GM12878 (cell line): ENCODE measurements at regions not wholly inside any gene's neighbourhood (a gene's known extent, or its start where the extent isn't known, plus 50 kb on each side); places are given as distances from the start of the nearest gene placed in this dataset.

Experiments
- ATAC-seq: fragments of 200-7000 bp; cut with Tn5 transposase; 3 replicates; pipeline ENCODE4 v1.9.1; 2020; ENCODE audit warnings: mild to moderate bottlenecking, moderate library complexity
- BruUV-seq: library from RNA; stranded (reverse); fragments of 400-500 nt; replicated peaks from 2 replicates; lab custom pipeline; 2021; lab: Mats Ljungman, UMichigan
- CTCF ChIA-PET: fragments of 300-600 bp; sonication (Branson Sonifier 250); formaldehyde crosslinking; extraction: SDS; loops from one replicate; lab custom pipeline; 2021; ENCODE audit warnings: inconsistent platforms; lab: Yijun Ruan, JAX
- POLR2A ChIA-PET: fragments of 350-600 bp; formaldehyde crosslinking; extraction: SDS; loops from one replicate; lab custom pipeline; 2021; ENCODE audit warnings: inconsistent platforms; lab: Charles Lee
- RAD21 ChIA-PET: fragments of 300-600 bp; sonication (Branson Sonifier 250); formaldehyde crosslinking; loops from one replicate; lab custom pipeline; 2023; ENCODE audit warnings: antibody characterized with exemption; ENCODE audit not compliant: unreplicated experiment; lab: Charles Lee
- SMC1A ChIA-PET: fragments of 300-600 bp; sonication (Branson Sonifier 250); formaldehyde crosslinking; loops from one replicate; lab custom pipeline; 2023; ENCODE audit not compliant: unreplicated experiment, uncharacterized antibody; lab: Charles Lee
- DNase-seq: peaks from one replicate; pipeline ENCODE4 v3.0.0-alpha.2; 2011; ENCODE audit warnings: low read depth, low spot score
- FAIRE-seq: peaks from 3 replicates; lab custom pipeline; 2011; peaks lifted over from hg19 to GRCh38; lab: Jason Lieb, UNC
- H2AFZ ChIP-seq: 2 replicates; pipeline ENCODE4 v1.6.0; 2011; ENCODE audit warnings: low read depth, low read length, control low read depth; ENCODE audit not compliant: control insufficient read depth
- H3K27ac ChIP-seq: 2 replicates; pipeline ENCODE4 v1.5.1; 2011; ENCODE audit warnings: control low read depth; ENCODE audit not compliant: control insufficient read depth, insufficient read depth
- H3K27me3 ChIP-seq, 2 experiments: replicated peaks in 1 of 2; 2 replicates each; pipeline versions ENCODE4 v1.6.0 to v1.6.1; 2011; ENCODE audit warnings: low read length in 1 of 2; ENCODE audit not compliant: control insufficient read depth in 2 of 2, insufficient read depth in 2 of 2
- H3K36me3 ChIP-seq, 2 experiments: 2 replicates each; pipeline ENCODE4 v1.5.1; 2011; ENCODE audit warnings: low read length in 1 of 2; ENCODE audit not compliant: control insufficient read depth in 2 of 2, insufficient read depth in 2 of 2
- H3K4me1 ChIP-seq: 2 replicates; pipeline ENCODE4 v1.6.1; 2011; ENCODE audit warnings: mild to moderate bottlenecking, low read length, moderate library complexity, mixed read lengths; ENCODE audit not compliant: control insufficient read depth, insufficient read depth
- H3K4me2 ChIP-seq: 2 replicates; pipeline ENCODE4 v1.6.0; 2011; ENCODE audit warnings: control low read depth; ENCODE audit not compliant: control insufficient read depth, insufficient read depth
- H3K4me3 ChIP-seq: fragments of 200-600 bp; sonication (generic); 2 replicates; pipeline ENCODE4 v1.5.1; 2016
- H3K79me2 ChIP-seq: 2 replicates; pipeline ENCODE4 v1.6.0; 2011; ENCODE audit warnings: low read length; ENCODE audit not compliant: control insufficient read depth, insufficient read depth
- H3K9ac ChIP-seq: 2 replicates; pipeline ENCODE4 v1.8.0; 2011; ENCODE audit warnings: low read length, control low read depth, mixed read lengths; ENCODE audit not compliant: control insufficient read depth, insufficient read depth
- H3K9me3 ChIP-seq: replicated peaks from 3 replicates; pipeline ENCODE4 v1.5.1; 2011; ENCODE audit warnings: mild to moderate bottlenecking, low read length; ENCODE audit not compliant: control insufficient read depth, insufficient read depth
- H4K20me1 ChIP-seq: 2 replicates; pipeline ENCODE4 v1.6.0; 2011; ENCODE audit not compliant: control insufficient read depth, insufficient read depth
- BMI1 ChIP-seq: fragments of 450-650 bp; IDR thresholded peaks from 2 replicates; pipeline ENCODE4 v1.6.1; 2016; ENCODE audit warnings: mild to moderate bottlenecking, moderate library complexity, borderline replicate concordance
- CBFB ChIP-seq: IDR thresholded peaks from 2 replicates; pipeline ENCODE4 v1.6.1; 2016; ENCODE audit warnings: antibody characterized with exemption, low read depth
- DPF2 ChIP-seq: fragments of 450-650 bp; IDR thresholded peaks from 2 replicates; pipeline ENCODE4 v1.6.1; 2017; ENCODE audit warnings: mild to moderate bottlenecking
- ESRRA ChIP-seq: IDR thresholded peaks from 2 replicates; pipeline ENCODE4 v1.6.1; 2012; ENCODE audit warnings: mild to moderate bottlenecking, low read length, improper control_type of control experiment
- FOXK2 ChIP-seq: fragments of 450-650 bp; IDR thresholded peaks from 2 replicates; pipeline ENCODE4 v1.6.1; 2017; ENCODE audit warnings: mild to moderate bottlenecking, moderate library complexity
- FOXM1 ChIP-seq: IDR thresholded peaks from 2 replicates; pipeline ENCODE4 v1.6.1; 2012; ENCODE audit warnings: low read depth, mild to moderate bottlenecking, inconsistent platforms, low read length, moderate library complexity
- GABPA ChIP-seq: IDR thresholded peaks from 2 replicates; pipeline ENCODE4 v1.6.1; 2014; ENCODE audit warnings: antibody characterized with exemption, low read depth, mild to moderate bottlenecking, inconsistent platforms
- HDGF ChIP-seq: fragments of 450-650 bp; IDR thresholded peaks from 2 replicates; pipeline ENCODE4 v1.6.1; 2016; ENCODE audit warnings: antibody characterized with exemption
- MLLT1 ChIP-seq: fragments of 450-650 bp; IDR thresholded peaks from 2 replicates; pipeline ENCODE4 v1.6.1; 2016; ENCODE audit warnings: mild to moderate bottlenecking
- NRF1 ChIP-seq: conservative IDR thresholded peaks from 2 replicates; pipeline ENCODE4 v1.6.1; 2011; ENCODE audit warnings: mild to moderate bottlenecking, low read depth, low read length, improper control_type of control experiment
- POLR2AphosphoS5 ChIP-seq: IDR thresholded peaks from 2 replicates; pipeline ENCODE4 v1.6.1; 2011; ENCODE audit warnings: mild to moderate bottlenecking, low read length, inconsistent platforms
- RAD51 ChIP-seq: fragments of 450-650 bp; IDR thresholded peaks from 2 replicates; pipeline ENCODE4 v1.6.1; 2016; ENCODE audit warnings: moderate library complexity, mild to moderate bottlenecking, inconsistent platforms
- SMAD5 ChIP-seq: IDR thresholded peaks from 2 replicates; pipeline ENCODE4 v1.6.1; 2016; ENCODE audit warnings: antibody characterized with exemption, low read depth
- SREBF2 ChIP-seq: IDR thresholded peaks from 2 replicates; pipeline ENCODE4 v1.6.1; 2012; ENCODE audit warnings: mild to moderate bottlenecking, low read length
- USF2 ChIP-seq: IDR thresholded peaks from 2 replicates; pipeline ENCODE4 v1.6.1; 2011; ENCODE audit warnings: low read depth, low read length, improper control_type of control experiment, borderline replicate concordance
- ZNF622 ChIP-seq: fragments of 450-650 bp; IDR thresholded peaks from 2 replicates; pipeline ENCODE4 v1.6.1; 2017; ENCODE audit warnings: mild to moderate bottlenecking, inconsistent platforms
- WGBS: methylation state at CpG from one replicate; pipeline ENCODE4 v1.1.6; 2016; ENCODE audit warnings: low lambda C conversion rate; ENCODE audit not compliant: insufficient replicate concordance, insufficient coverage; ENCODE audit errors: missing lambda C conversion rate; 5-methylcytosine and 5-hydroxymethylcytosine counted together
- in situ Hi-C: fragments of 300-500 bp; cut with MboI; formaldehyde crosslinking; loops from 9 replicates; pipeline ENCODE4 v1.14.3; 2018; ENCODE audit warnings: mixed read lengths
- intact Hi-C: fragments of 100-400 bp; cut with micrococcal nuclease; formaldehyde crosslinking; loops from one replicate; pipeline ENCODE4 v1.14.2; 2022; ENCODE audit not compliant: unreplicated experiment
- TF ChIP-seq, protein P1 (sequence below): fragments of 450-650 bp; IDR thresholded peaks from 2 replicates; pipeline ENCODE4 v1.6.1; 2014; ENCODE audit warnings: mild to moderate bottlenecking

- H3K4me2 ChIP-seq, result no peak overlapping the region
- H3K27me3 ChIP-seq, result no peaks in the 10 kb centered on the region
- ChIA-PET CTCF (no interaction called here), SMC1A (no interaction called here), POLR2A (no interaction called here), RAD21 (no interaction called here)
- no peak for DNase-seq
- H3K4me1 ChIP-seq, result no peaks in the 10 kb centered on the region
- no peaks in the 10 kb centered on the region for H3K79me2 ChIP-seq
- FAIRE-seq, result no peak
- no peaks in the 10 kb centered on the region for H3K36me3 ChIP-seq
- H2AFZ ChIP-seq, result no peak overlapping the region
- ATAC-seq, result no peak
- no peak for TF ChIP-seq SMAD5
- no peak for TF ChIP-seq FOXK2
- no peak for TF ChIP-seq CBFB
- TF ChIP-seq MLLT1, result no peak
- no peak for TF ChIP-seq USF2
- TF ChIP-seq FOXM1, result no peak
- no peak for TF ChIP-seq POLR2AphosphoS5
- no peak for TF ChIP-seq RAD51
- no peak for TF ChIP-seq GABPA
- no peak for TF ChIP-seq ZNF622
- TF ChIP-seq NRF1, result no peak
- no peak for TF ChIP-seq DPF2
- TF ChIP-seq ESRRA, result no peak
- TF ChIP-seq, protein P1, sequence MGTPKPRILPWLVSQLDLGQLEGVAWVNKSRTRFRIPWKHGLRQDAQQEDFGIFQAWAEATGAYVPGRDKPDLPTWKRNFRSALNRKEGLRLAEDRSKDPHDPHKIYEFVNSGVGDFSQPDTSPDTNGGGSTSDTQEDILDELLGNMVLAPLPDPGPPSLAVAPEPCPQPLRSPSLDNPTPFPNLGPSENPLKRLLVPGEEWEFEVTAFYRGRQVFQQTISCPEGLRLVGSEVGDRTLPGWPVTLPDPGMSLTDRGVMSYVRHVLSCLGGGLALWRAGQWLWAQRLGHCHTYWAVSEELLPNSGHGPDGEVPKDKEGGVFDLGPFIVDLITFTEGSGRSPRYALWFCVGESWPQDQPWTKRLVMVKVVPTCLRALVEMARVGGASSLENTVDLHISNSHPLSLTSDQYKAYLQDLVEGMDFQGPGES, result no peak
- no peak for TF ChIP-seq HDGF
- no peak for TF ChIP-seq SREBF2
- no peak for TF ChIP-seq BMI1
- no peak overlapping the region for H3K4me3 ChIP-seq
- no peak overlapping the region for H3K9ac ChIP-seq
- H3K9me3 ChIP-seq, result no peaks in the 10 kb centered on the region
- intact Hi-C loops, result no loop called here
- in situ Hi-C loops, result no loop called here
- H3K27ac ChIP-seq, result no peak overlapping the region
- 15% methylated on average over 1 of the region's 1 CpG for WGBS
- no TSS peak for BruUV-seq
- H4K20me1 ChIP-seq, result no peaks in the 10 kb centered on the region
Observed at GRCh38 chr5:58151414-58151813, 308.5 kb downstream of the PLK2 start.
